ENCODE measurements at regions not wholly inside any gene's neighbourhood (a gene's known extent, or its start where the extent isn't known, plus 50 kb on each side); places are given as distances from the start of the nearest gene placed in this dataset.

DNA sequence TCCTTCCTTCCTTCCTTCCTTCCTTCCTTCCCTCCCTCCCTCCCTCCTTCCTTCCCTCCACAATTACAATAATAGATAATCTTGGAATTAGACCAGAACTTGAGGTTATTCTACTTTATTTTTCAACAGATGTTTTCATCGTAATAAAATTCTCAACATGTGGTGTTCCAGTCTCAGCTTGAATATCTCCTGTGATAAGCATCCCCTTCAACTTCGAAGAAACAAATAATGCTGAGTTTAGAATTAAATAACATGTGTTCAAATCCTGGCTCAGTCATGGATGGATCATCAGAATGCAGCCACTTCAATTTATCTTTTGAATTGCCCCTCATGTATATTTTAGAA lies 91.4 kb upstream of the PAPPA start:
- no peak for TF ChIP-seq CTCF (IDR thresholded peaks at IDR 0.05)
- TF ChIP-seq POLR2A (IDR thresholded peaks at IDR 0.05) = no peak
